GM19468 (cell line): ENCODE measurements at regions not wholly inside any gene's neighbourhood (a gene's known extent, or its start where the extent isn't known, plus 50 kb on each side); places are given as distances from the start of the nearest gene placed in this dataset.
A peak's percentile ranks its signal among the peaks of the same experiment; 100 is the strongest.

Experiments used
- ATAC-seq: cut with Tn5 transposase; IDR thresholded peaks from one replicate; pipeline ENCODE4 v1.9.1; 2021; ENCODE audit warnings: mild to moderate bottlenecking, moderate library complexity, moderate number of reproducible peaks; ENCODE audit not compliant: unreplicated experiment; ENCODE audit errors: extremely low read depth

GRCh38 chr1:116819081-116819480 lies 64.9 kb downstream of the CD2 start:
- no peak for ATAC-seq

GRCh38 chr1:116820369-116820768 lies 66.1 kb downstream of the CD2 start:
- ATAC-seq = no peak

- no peak for ATAC-seq
These were observed 67.5 kb downstream of the CD2 start for GRCh38 chr1:116821763-116822162.

- no peak for ATAC-seq
These were observed 70.5 kb downstream of the CD2 start for GRCh38 chr1:116824631-116825206.

- ATAC-seq = no peak
These were observed 71.0 kb downstream of the CD2 start for GRCh38 chr1:116825207-116825719.

GRCh38 chr1:116825720-116826438 lies 71.6 kb downstream of the CD2 start:
- ATAC-seq = no peak

GRCh38 chr1:116826818-116827606 lies 72.8 kb downstream of the CD2 start:
- ATAC-seq = peak; percentile 67

GRCh38 chr1:116827607-116828105 lies 73.4 kb downstream of the CD2 start:
- no peak for ATAC-seq

- ATAC-seq = no peak
These were observed 77.3 kb upstream of the PTGFRN start for GRCh38 chr1:116832308-116832931.

- ATAC-seq = no peak
These were observed 76.7 kb upstream of the PTGFRN start for GRCh38 chr1:116832932-116833578.

- no peak for ATAC-seq
These were observed 76.0 kb upstream of the PTGFRN start for GRCh38 chr1:116833718-116834117.

- ATAC-seq = no peak
These were observed 75.1 kb upstream of the PTGFRN start for GRCh38 chr1:116834595-116834994.

GRCh38 chr1:116835161-116835560 lies 74.6 kb upstream of the PTGFRN start:
- no peak for ATAC-seq

GRCh38 chr1:116836099-116836498 lies 73.6 kb upstream of the PTGFRN start:
- no peak for ATAC-seq

GRCh38 chr1:116841569-116842344 lies 68.0 kb upstream of the PTGFRN start:
- ATAC-seq = no peak

GRCh38 chr1:116842654-116843053 lies 67.1 kb upstream of the PTGFRN start:
- no peak for ATAC-seq

- ATAC-seq = no peak
These were observed 64.9 kb upstream of the PTGFRN start for GRCh38 chr1:116844775-116845174.

GRCh38 chr1:116847190-116847589 lies 62.5 kb upstream of the PTGFRN start:
- no peak for ATAC-seq
